Neural cell (in vitro differentiated cells): ENCODE measurements at regions not wholly inside any gene's neighbourhood (a gene's known extent, or its start where the extent isn't known, plus 50 kb on each side); places are given as distances from the start of the nearest gene placed in this dataset.

Source experiments
- H2AFZ ChIP-seq: fragments of 200-600, 300-800 bp; sonication (generic), shearing (Covaris generic); 2 replicates; pipeline ENCODE4 v1.6.0; 2014; ENCODE audit warnings: low read depth, mild to moderate bottlenecking, antibody characterized with exemption, low read length, moderate library complexity
- H3F3A ChIP-seq: fragments of 200-600 bp; shearing (Covaris generic); 2 replicates; pipeline ENCODE4 v1.6.1; 2016; ENCODE audit warnings: mild to moderate bottlenecking, moderate library complexity, mixed read lengths, antibody characterized with exemption, low read length; ENCODE audit not compliant: insufficient read depth, poor library complexity, severe bottlenecking
- H3K27ac ChIP-seq: fragments of 200-600, 300-800 bp; sonication (generic), shearing (Covaris generic); 2 replicates; pipeline ENCODE4 v1.5.1; 2014; ENCODE audit warnings: mild to moderate bottlenecking, low read length, moderate library complexity
- H3K27me3 ChIP-seq: fragments of 300-800, 200-600 bp; sonication (generic), shearing (Covaris generic); 2 replicates; pipeline ENCODE4 v1.6.0; 2014; ENCODE audit warnings: mild to moderate bottlenecking, low read depth, low read length, moderate library complexity; ENCODE audit not compliant: insufficient read depth
- H3K36me3 ChIP-seq: fragments of 300-800, 200-600 bp; sonication (generic), shearing (Covaris generic); 2 replicates; pipeline ENCODE4 v1.5.1; 2014; ENCODE audit warnings: mild to moderate bottlenecking, antibody characterized with exemption, low read length, moderate library complexity; ENCODE audit not compliant: insufficient read depth
- H3K4me2 ChIP-seq: fragments of 300-800, 200-600 bp; sonication (generic), shearing (Covaris generic); 2 replicates; pipeline ENCODE4 v1.6.0; 2014; ENCODE audit warnings: mild to moderate bottlenecking, low read length
- H3K4me3 ChIP-seq: fragments of 300-800, 200-600 bp; sonication (generic), shearing (Covaris generic); 2 replicates; pipeline ENCODE4 v1.5.1; 2014; ENCODE audit warnings: mild to moderate bottlenecking, low read length, moderate library complexity
- H3K79me2 ChIP-seq: fragments of 200-600 bp; shearing (Covaris generic); replicated peaks from 2 replicates; pipeline ENCODE4 v1.6.0; 2014; ENCODE audit warnings: mild to moderate bottlenecking, low read length, moderate library complexity; ENCODE audit not compliant: insufficient read depth
- H3K9ac ChIP-seq: fragments of 300-800, 200-600 bp; sonication (generic), shearing (Covaris generic); 2 replicates; pipeline ENCODE4 v1.6.1; 2016; ENCODE audit warnings: mild to moderate bottlenecking, low read length, mixed read lengths
- H3K9me2 ChIP-seq: fragments of 200-600 bp; shearing (Covaris generic); 2 replicates; pipeline ENCODE4 v1.6.1; 2016; ENCODE audit warnings: mild to moderate bottlenecking, low read length, mixed read lengths; ENCODE audit not compliant: insufficient read depth
- H3K9me3 ChIP-seq: fragments of 200-600, 300-800 bp; sonication (generic), shearing (Covaris generic); 2 replicates; pipeline ENCODE4 v1.6.1; 2016; ENCODE audit warnings: mild to moderate bottlenecking, mixed run types, low read length, moderate library complexity, mixed read lengths
- H4K20me1 ChIP-seq: fragments of 200-600 bp; shearing (Covaris generic); 2 replicates; pipeline ENCODE4 v1.6.1; 2016; ENCODE audit warnings: mild to moderate bottlenecking, mixed run types; ENCODE audit not compliant: insufficient read depth
- EP300 ChIP-seq: fragments of 450-650 bp; conservative IDR thresholded peaks from 2 replicates; pipeline ENCODE4 v1.6.1; 2014; ENCODE audit warnings: antibody characterized with exemption, mild to moderate bottlenecking, moderate library complexity; ENCODE audit not compliant: poor library complexity, severe bottlenecking
- EZH2 ChIP-seq: fragments of 200-600, 300-800 bp; shearing (Covaris generic), sonication (generic); IDR thresholded peaks from 2 replicates; pipeline ENCODE4 v1.6.1; 2014; ENCODE audit warnings: antibody characterized with exemption, low read length, borderline replicate concordance, mild to moderate bottlenecking; ENCODE audit not compliant: insufficient read depth, poor library complexity, severe bottlenecking
- MXI1 ChIP-seq: fragments of 450-650 bp; conservative IDR thresholded peaks from 2 replicates; pipeline ENCODE4 v1.6.1; 2014; ENCODE audit warnings: antibody characterized with exemption, mild to moderate bottlenecking; ENCODE audit not compliant: poor library complexity, severe bottlenecking
- POLR2AphosphoS5 ChIP-seq: IDR thresholded peaks from 2 replicates; pipeline ENCODE4 v1.6.1; 2012
- RAD21 ChIP-seq: fragments of 450-650 bp; conservative IDR thresholded peaks from 2 replicates; pipeline ENCODE4 v1.6.1; 2014; ENCODE audit warnings: antibody characterized with exemption, mild to moderate bottlenecking, moderate library complexity
- SMC3 ChIP-seq: fragments of 450-650 bp; conservative IDR thresholded peaks from 2 replicates; pipeline ENCODE4 v1.6.1; 2014; ENCODE audit warnings: antibody characterized with exemption, mild to moderate bottlenecking, moderate library complexity; ENCODE audit not compliant: poor library complexity
- TAF1 ChIP-seq: IDR thresholded peaks from 2 replicates; pipeline ENCODE4 v1.6.1; 2012; ENCODE audit warnings: low read depth
- TF ChIP-seq, protein P1 (sequence below): fragments of 450-650 bp; IDR thresholded peaks from 2 replicates; pipeline ENCODE4 v1.5.1; 2014; ENCODE audit warnings: antibody characterized with exemption, mild to moderate bottlenecking, moderate library complexity; ENCODE audit not compliant: poor library complexity, severe bottlenecking
- TF ChIP-seq, protein P2 (sequence below): IDR thresholded peaks from 2 replicates; pipeline ENCODE4 v1.6.1; 2012; ENCODE audit warnings: borderline replicate concordance

DNA sequence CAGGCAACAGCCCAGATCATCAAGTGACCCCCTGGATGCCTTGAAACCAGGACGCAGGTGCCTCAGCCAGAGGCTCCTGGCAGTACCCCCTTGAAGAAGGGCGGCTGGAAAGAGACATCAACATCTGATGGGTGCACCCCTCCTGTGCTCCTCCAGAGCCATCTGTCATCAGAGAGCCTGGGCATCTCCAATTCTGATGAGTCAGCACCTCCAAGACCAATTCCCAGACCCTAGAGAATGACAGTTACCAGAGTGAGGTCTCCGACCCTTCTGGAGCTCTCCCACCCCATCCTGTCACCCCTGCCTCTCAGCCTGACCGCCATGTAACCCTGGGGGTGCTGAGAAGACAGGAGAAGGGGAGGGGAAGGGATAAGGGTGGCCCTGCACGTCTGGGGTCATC, 433.7 kb downstream of the SOX9 start:
- Histone ChIP-seq H3K9me2 (no peaks in the 10 kb centered on the region), H2AFZ (no peak overlapping the region), H3K36me3 (no peaks in the 10 kb centered on the region), H3K27me3 (no peaks in the 10 kb centered on the region), H3F3A (no peaks in the 10 kb centered on the region), H3K79me2 (no peaks in the 10 kb centered on the region), H3K27ac (no peak overlapping the region), H3K9me3 (no peaks in the 10 kb centered on the region), H3K4me2 (no peak overlapping the region), H3K9ac (no peak overlapping the region), H3K4me3 (no peak overlapping the region), H4K20me1 (no peaks in the 10 kb centered on the region)
- no peak for TF ChIP-seq TAF1
- TF ChIP-seq POLR2AphosphoS5, result no peak
- TF ChIP-seq MXI1, result no peak
- no peak for TF ChIP-seq EP300
- TF ChIP-seq EZH2, result no peak
- no peak for TF ChIP-seq SMC3
- TF ChIP-seq, protein P1, sequence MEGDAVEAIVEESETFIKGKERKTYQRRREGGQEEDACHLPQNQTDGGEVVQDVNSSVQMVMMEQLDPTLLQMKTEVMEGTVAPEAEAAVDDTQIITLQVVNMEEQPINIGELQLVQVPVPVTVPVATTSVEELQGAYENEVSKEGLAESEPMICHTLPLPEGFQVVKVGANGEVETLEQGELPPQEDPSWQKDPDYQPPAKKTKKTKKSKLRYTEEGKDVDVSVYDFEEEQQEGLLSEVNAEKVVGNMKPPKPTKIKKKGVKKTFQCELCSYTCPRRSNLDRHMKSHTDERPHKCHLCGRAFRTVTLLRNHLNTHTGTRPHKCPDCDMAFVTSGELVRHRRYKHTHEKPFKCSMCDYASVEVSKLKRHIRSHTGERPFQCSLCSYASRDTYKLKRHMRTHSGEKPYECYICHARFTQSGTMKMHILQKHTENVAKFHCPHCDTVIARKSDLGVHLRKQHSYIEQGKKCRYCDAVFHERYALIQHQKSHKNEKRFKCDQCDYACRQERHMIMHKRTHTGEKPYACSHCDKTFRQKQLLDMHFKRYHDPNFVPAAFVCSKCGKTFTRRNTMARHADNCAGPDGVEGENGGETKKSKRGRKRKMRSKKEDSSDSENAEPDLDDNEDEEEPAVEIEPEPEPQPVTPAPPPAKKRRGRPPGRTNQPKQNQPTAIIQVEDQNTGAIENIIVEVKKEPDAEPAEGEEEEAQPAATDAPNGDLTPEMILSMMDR, result no peak
- TF ChIP-seq, protein P2, sequence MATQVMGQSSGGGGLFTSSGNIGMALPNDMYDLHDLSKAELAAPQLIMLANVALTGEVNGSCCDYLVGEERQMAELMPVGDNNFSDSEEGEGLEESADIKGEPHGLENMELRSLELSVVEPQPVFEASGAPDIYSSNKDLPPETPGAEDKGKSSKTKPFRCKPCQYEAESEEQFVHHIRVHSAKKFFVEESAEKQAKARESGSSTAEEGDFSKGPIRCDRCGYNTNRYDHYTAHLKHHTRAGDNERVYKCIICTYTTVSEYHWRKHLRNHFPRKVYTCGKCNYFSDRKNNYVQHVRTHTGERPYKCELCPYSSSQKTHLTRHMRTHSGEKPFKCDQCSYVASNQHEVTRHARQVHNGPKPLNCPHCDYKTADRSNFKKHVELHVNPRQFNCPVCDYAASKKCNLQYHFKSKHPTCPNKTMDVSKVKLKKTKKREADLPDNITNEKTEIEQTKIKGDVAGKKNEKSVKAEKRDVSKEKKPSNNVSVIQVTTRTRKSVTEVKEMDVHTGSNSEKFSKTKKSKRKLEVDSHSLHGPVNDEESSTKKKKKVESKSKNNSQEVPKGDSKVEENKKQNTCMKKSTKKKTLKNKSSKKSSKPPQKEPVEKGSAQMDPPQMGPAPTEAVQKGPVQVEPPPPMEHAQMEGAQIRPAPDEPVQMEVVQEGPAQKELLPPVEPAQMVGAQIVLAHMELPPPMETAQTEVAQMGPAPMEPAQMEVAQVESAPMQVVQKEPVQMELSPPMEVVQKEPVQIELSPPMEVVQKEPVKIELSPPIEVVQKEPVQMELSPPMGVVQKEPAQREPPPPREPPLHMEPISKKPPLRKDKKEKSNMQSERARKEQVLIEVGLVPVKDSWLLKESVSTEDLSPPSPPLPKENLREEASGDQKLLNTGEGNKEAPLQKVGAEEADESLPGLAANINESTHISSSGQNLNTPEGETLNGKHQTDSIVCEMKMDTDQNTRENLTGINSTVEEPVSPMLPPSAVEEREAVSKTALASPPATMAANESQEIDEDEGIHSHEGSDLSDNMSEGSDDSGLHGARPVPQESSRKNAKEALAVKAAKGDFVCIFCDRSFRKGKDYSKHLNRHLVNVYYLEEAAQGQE, result no peak
- TF ChIP-seq RAD21, result no peak

DNA sequence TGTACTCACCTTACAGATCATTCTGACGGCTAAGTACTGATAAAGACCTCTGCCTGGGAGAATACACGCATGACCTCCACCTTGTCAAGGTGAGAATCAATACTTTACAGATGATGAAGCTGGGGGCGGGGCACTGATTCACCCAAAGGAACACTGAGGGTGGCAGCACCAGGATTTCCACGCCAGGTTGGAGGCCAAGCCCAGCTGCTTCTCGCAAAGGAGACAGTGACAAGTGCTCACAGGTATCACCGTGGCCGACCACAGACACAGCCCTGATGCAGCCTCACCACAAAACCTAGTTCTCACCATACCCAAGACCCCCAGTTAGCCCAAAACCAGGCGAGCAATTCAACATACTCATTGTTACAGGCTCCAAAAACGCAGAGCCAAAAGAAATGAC, 434.2 kb downstream of the SOX9 start:
- no peaks in the 10 kb centered on the region for H3K9me3 ChIP-seq
- H3F3A ChIP-seq, result no peaks in the 10 kb centered on the region
- TF ChIP-seq, protein P1, result no peak
- TF ChIP-seq, protein P2, result no peak
- TF ChIP-seq SMC3 (no peak), RAD21 (no peak), TAF1 (no peak), MXI1 (no peak), POLR2AphosphoS5 (no peak), EP300 (no peak), EZH2 (no peak)
- no peak overlapping the region for H3K9ac ChIP-seq
- no peak overlapping the region for H3K27ac ChIP-seq
- no peaks in the 10 kb centered on the region for H4K20me1 ChIP-seq
- no peaks in the 10 kb centered on the region for H3K36me3 ChIP-seq
- H3K79me2 ChIP-seq, result no peaks in the 10 kb centered on the region
- no peaks in the 10 kb centered on the region for H3K27me3 ChIP-seq
- H3K4me2 ChIP-seq, result no peak overlapping the region
- H2AFZ ChIP-seq, result no peak overlapping the region
- H3K9me2 ChIP-seq, result no peaks in the 10 kb centered on the region
- no peak overlapping the region for H3K4me3 ChIP-seq
